ENCODE measurements at regions not wholly inside any gene's neighbourhood (a gene's known extent, or its start where the extent isn't known, plus 50 kb on each side); places are given as distances from the start of the nearest gene placed in this dataset.

- DNase-seq, result no peak
These were observed 713.4 kb downstream of the PCDH18 start for GRCh38 chr4:136818811-136819330.

- DNase-seq, result no peak
These were observed 720.0 kb downstream of the PCDH18 start for GRCh38 chr4:136812100-136812880.

- DNase-seq, result no peak
These were observed 720.7 kb downstream of the PCDH18 start for GRCh38 chr4:136811496-136812077.

- DNase-seq, result no peak
These were observed 721.7 kb downstream of the PCDH18 start for GRCh38 chr4:136810626-136811025.

GRCh38 chr4:136806844-136807243, 725.5 kb downstream of the PCDH18 start:
- DNase-seq, result no peak

- no peak for DNase-seq
These were observed 726.7 kb downstream of the PCDH18 start for GRCh38 chr4:136805617-136806016.

GRCh38 chr4:136803433-136803832, 728.9 kb downstream of the PCDH18 start:
- no peak for DNase-seq

- no peak for DNase-seq
These were observed 732.0 kb downstream of the PCDH18 start for GRCh38 chr4:136800248-136800647.

- no peak for DNase-seq
These were observed 735.3 kb downstream of the PCDH18 start for GRCh38 chr4:136796953-136797352.

- no peak for DNase-seq
These were observed 738.4 kb downstream of the PCDH18 start for GRCh38 chr4:136793848-136794247.

GRCh38 chr4:136784326-136784725, 748.0 kb downstream of the PCDH18 start:
- DNase-seq, result no peak

- no peak for DNase-seq
These were observed 762.6 kb downstream of the PCDH18 start for GRCh38 chr4:136769717-136770116.

GRCh38 chr4:136768925-136769275, 763.4 kb downstream of the PCDH18 start:
- no peak for DNase-seq

- DNase-seq, result no peak
These were observed 763.9 kb downstream of the PCDH18 start for GRCh38 chr4:136768213-136768924.

- no peak for DNase-seq
These were observed 768.4 kb downstream of the PCDH18 start for GRCh38 chr4:136763919-136764318.

GRCh38 chr4:136755531-136755916, 776.8 kb downstream of the PCDH18 start:
- DNase-seq, result no peak

GRCh38 chr4:136754810-136755530, 777.3 kb downstream of the PCDH18 start:
- no peak for DNase-seq

GRCh38 chr4:136751556-136751955, 780.7 kb downstream of the PCDH18 start:
- DNase-seq, result no peak

- DNase-seq, result no peak
These were observed 781.4 kb downstream of the PCDH18 start for GRCh38 chr4:136750897-136751296.

GRCh38 chr4:136749989-136750388, 782.3 kb downstream of the PCDH18 start:
- no peak for DNase-seq

GRCh38 chr4:136748773-136749172, 783.5 kb downstream of the PCDH18 start:
- DNase-seq, result no peak

GRCh38 chr4:136748165-136748564, 784.1 kb downstream of the PCDH18 start:
- no peak for DNase-seq

GRCh38 chr4:136743238-136743637, 789.1 kb downstream of the PCDH18 start:
- no peak for DNase-seq

Measured in NCI-H2227 treated with DMSO at 0.1 percent for 48 hours (cell line).